ENCODE measurements at regions not wholly inside any gene's neighbourhood (a gene's known extent, or its start where the extent isn't known, plus 50 kb on each side); places are given as distances from the start of the nearest gene placed in this dataset.

GRCh38 chr3:144237351-144237750 lies 265.7 kb downstream of the DIPK2A start:
- H3K4me1 ChIP-seq (ENCODE audit: control insufficient read depth in 3 of 3, insufficient read depth in 3 of 3, low read length in 3 of 3): no peaks in the 10 kb centered on the region

GRCh38 chr3:144241404-144241803 lies 269.8 kb downstream of the DIPK2A start:
- no peaks in the 10 kb centered on the region for H3K36me3 ChIP-seq (ENCODE audit: control insufficient read depth in 3 of 3, insufficient read depth in 3 of 3, low read length in 3 of 3)
- H3K27ac ChIP-seq (ENCODE audit: low read depth, low read length): no peak overlapping the region
- no peaks in the 10 kb centered on the region for H3K27me3 ChIP-seq (ENCODE audit: control insufficient read depth in 3 of 3, insufficient read depth in 3 of 3, low read length in 3 of 3)
- no peak overlapping the region for H3K4me3 ChIP-seq (ENCODE audit: low read length in 3 of 3)
- no peak overlapping the region for H3K9ac ChIP-seq (ENCODE audit: low read depth in 1 of 3, low read length in 3 of 3)
- H3K9me3 ChIP-seq (ENCODE audit: control insufficient read depth in 3 of 3, low read length in 3 of 3): no peaks in the 10 kb centered on the region
- H3K4me1 ChIP-seq (ENCODE audit: control insufficient read depth in 3 of 3, insufficient read depth in 3 of 3, low read length in 3 of 3): no peaks in the 10 kb centered on the region

More at GRCh38 chr3:144237351-144237750, 265.7 kb downstream of the DIPK2A start:
- Histone ChIP-seq H3K27ac (ENCODE audit: low read depth, low read length) (no peak overlapping the region), H3K27me3 (ENCODE audit: control insufficient read depth in 3 of 3, insufficient read depth in 3 of 3, low read length in 3 of 3) (no peaks in the 10 kb centered on the region), H3K36me3 (ENCODE audit: control insufficient read depth in 3 of 3, insufficient read depth in 3 of 3, low read length in 3 of 3) (no peaks in the 10 kb centered on the region), H3K4me3 (ENCODE audit: low read length in 3 of 3) (no peak overlapping the region), H3K9ac (ENCODE audit: low read depth in 1 of 3, low read length in 3 of 3) (no peak overlapping the region), H3K9me3 (ENCODE audit: control insufficient read depth in 3 of 3, low read length in 3 of 3) (no peaks in the 10 kb centered on the region)

- Histone ChIP-seq H3K9ac (ENCODE audit: low read depth in 1 of 3, low read length in 3 of 3) (no peak overlapping the region), H3K27ac (ENCODE audit: low read depth, low read length) (no peak overlapping the region), H3K36me3 (ENCODE audit: control insufficient read depth in 3 of 3, insufficient read depth in 3 of 3, low read length in 3 of 3) (no peaks in the 10 kb centered on the region), H3K27me3 (ENCODE audit: control insufficient read depth in 3 of 3, insufficient read depth in 3 of 3, low read length in 3 of 3) (no peaks in the 10 kb centered on the region), H3K4me1 (ENCODE audit: control insufficient read depth in 3 of 3, insufficient read depth in 3 of 3, low read length in 3 of 3) (no peaks in the 10 kb centered on the region), H3K9me3 (ENCODE audit: control insufficient read depth in 3 of 3, low read length in 3 of 3) (no peaks in the 10 kb centered on the region), H3K4me3 (ENCODE audit: low read length in 3 of 3) (no peak overlapping the region)
These were observed 271.1 kb downstream of the DIPK2A start for GRCh38 chr3:144242747-144243146.

- no peaks in the 10 kb centered on the region for H3K4me1 ChIP-seq (ENCODE audit: control insufficient read depth in 3 of 3, insufficient read depth in 3 of 3, low read length in 3 of 3)
- no peaks in the 10 kb centered on the region for H3K9me3 ChIP-seq (ENCODE audit: control insufficient read depth in 3 of 3, low read length in 3 of 3)
- H3K4me3 ChIP-seq (ENCODE audit: low read length in 3 of 3): no peak overlapping the region
- no peak overlapping the region for H3K9ac ChIP-seq (ENCODE audit: low read depth in 1 of 3, low read length in 3 of 3)
- H3K36me3 ChIP-seq (ENCODE audit: control insufficient read depth in 3 of 3, insufficient read depth in 3 of 3, low read length in 3 of 3): no peaks in the 10 kb centered on the region
- no peak overlapping the region for H3K27ac ChIP-seq (ENCODE audit: low read depth, low read length)
- H3K27me3 ChIP-seq (ENCODE audit: control insufficient read depth in 3 of 3, insufficient read depth in 3 of 3, low read length in 3 of 3): no peaks in the 10 kb centered on the region
These were observed 273.0 kb downstream of the DIPK2A start for GRCh38 chr3:144244662-144245061.

GRCh38 chr3:144252896-144253295 lies 281.3 kb downstream of the DIPK2A start:
- Histone ChIP-seq H3K4me3 (ENCODE audit: low read length in 3 of 3) (no peak overlapping the region), H3K36me3 (ENCODE audit: control insufficient read depth in 3 of 3, insufficient read depth in 3 of 3, low read length in 3 of 3) (no peaks in the 10 kb centered on the region), H3K9ac (ENCODE audit: low read depth in 1 of 3, low read length in 3 of 3) (no peak overlapping the region), H3K27ac (ENCODE audit: low read depth, low read length) (no peak overlapping the region), H3K9me3 (ENCODE audit: control insufficient read depth in 3 of 3, low read length in 3 of 3) (no peaks in the 10 kb centered on the region), H3K27me3 (ENCODE audit: control insufficient read depth in 3 of 3, insufficient read depth in 3 of 3, low read length in 3 of 3) (no peaks in the 10 kb centered on the region), H3K4me1 (ENCODE audit: control insufficient read depth in 3 of 3, insufficient read depth in 3 of 3, low read length in 3 of 3) (no peaks in the 10 kb centered on the region)

- H3K27me3 ChIP-seq (ENCODE audit: control insufficient read depth in 3 of 3, insufficient read depth in 3 of 3, low read length in 3 of 3): no peaks in the 10 kb centered on the region
- no peaks in the 10 kb centered on the region for H3K9me3 ChIP-seq (ENCODE audit: control insufficient read depth in 3 of 3, low read length in 3 of 3)
- H3K4me3 ChIP-seq (ENCODE audit: low read length in 3 of 3): no peak overlapping the region
- no peaks in the 10 kb centered on the region for H3K36me3 ChIP-seq (ENCODE audit: control insufficient read depth in 3 of 3, insufficient read depth in 3 of 3, low read length in 3 of 3)
- no peak overlapping the region for H3K9ac ChIP-seq (ENCODE audit: low read depth in 1 of 3, low read length in 3 of 3)
- H3K4me1 ChIP-seq (ENCODE audit: control insufficient read depth in 3 of 3, insufficient read depth in 3 of 3, low read length in 3 of 3): no peaks in the 10 kb centered on the region
- H3K27ac ChIP-seq (ENCODE audit: low read depth, low read length): no peak overlapping the region
These were observed 285.8 kb downstream of the DIPK2A start for GRCh38 chr3:144257381-144257780.

GRCh38 chr3:144259267-144259666 lies 287.6 kb downstream of the DIPK2A start:
- H3K4me3 ChIP-seq (ENCODE audit: low read length in 3 of 3): no peak overlapping the region
- no peaks in the 10 kb centered on the region for H3K9me3 ChIP-seq (ENCODE audit: control insufficient read depth in 3 of 3, low read length in 3 of 3)
- no peak overlapping the region for H3K9ac ChIP-seq (ENCODE audit: low read depth in 1 of 3, low read length in 3 of 3)
- no peak overlapping the region for H3K27ac ChIP-seq (ENCODE audit: low read depth, low read length)
- H3K36me3 ChIP-seq (ENCODE audit: control insufficient read depth in 3 of 3, insufficient read depth in 3 of 3, low read length in 3 of 3): no peaks in the 10 kb centered on the region
- H3K27me3 ChIP-seq (ENCODE audit: control insufficient read depth in 3 of 3, insufficient read depth in 3 of 3, low read length in 3 of 3): no peaks in the 10 kb centered on the region
- H3K4me1 ChIP-seq (ENCODE audit: control insufficient read depth in 3 of 3, insufficient read depth in 3 of 3, low read length in 3 of 3): no peaks in the 10 kb centered on the region

GRCh38 chr3:144263706-144264105 lies 292.1 kb downstream of the DIPK2A start:
- Histone ChIP-seq H3K4me1 (ENCODE audit: control insufficient read depth in 3 of 3, insufficient read depth in 3 of 3, low read length in 3 of 3) (no peaks in the 10 kb centered on the region), H3K4me3 (ENCODE audit: low read length in 3 of 3) (no peak overlapping the region), H3K9me3 (ENCODE audit: control insufficient read depth in 3 of 3, low read length in 3 of 3) (no peaks in the 10 kb centered on the region), H3K36me3 (ENCODE audit: control insufficient read depth in 3 of 3, insufficient read depth in 3 of 3, low read length in 3 of 3) (no peaks in the 10 kb centered on the region), H3K27ac (ENCODE audit: low read depth, low read length) (no peak overlapping the region), H3K9ac (ENCODE audit: low read depth in 1 of 3, low read length in 3 of 3) (no peak overlapping the region), H3K27me3 (ENCODE audit: control insufficient read depth in 3 of 3, insufficient read depth in 3 of 3, low read length in 3 of 3) (no peaks in the 10 kb centered on the region)

GRCh38 chr3:144264350-144264749 lies 292.7 kb downstream of the DIPK2A start:
- H3K9ac ChIP-seq (ENCODE audit: low read depth in 1 of 3, low read length in 3 of 3): no peak overlapping the region
- no peaks in the 10 kb centered on the region for H3K4me1 ChIP-seq (ENCODE audit: control insufficient read depth in 3 of 3, insufficient read depth in 3 of 3, low read length in 3 of 3)
- H3K4me3 ChIP-seq (ENCODE audit: low read length in 3 of 3): no peak overlapping the region
- H3K36me3 ChIP-seq (ENCODE audit: control insufficient read depth in 3 of 3, insufficient read depth in 3 of 3, low read length in 3 of 3): no peaks in the 10 kb centered on the region
- no peaks in the 10 kb centered on the region for H3K27me3 ChIP-seq (ENCODE audit: control insufficient read depth in 3 of 3, insufficient read depth in 3 of 3, low read length in 3 of 3)
- H3K9me3 ChIP-seq (ENCODE audit: control insufficient read depth in 3 of 3, low read length in 3 of 3): no peaks in the 10 kb centered on the region
- no peak overlapping the region for H3K27ac ChIP-seq (ENCODE audit: low read depth, low read length)

GRCh38 chr3:144264794-144265193 lies 293.2 kb downstream of the DIPK2A start:
- Histone ChIP-seq H3K4me3 (ENCODE audit: low read length in 3 of 3) (no peak overlapping the region), H3K27me3 (ENCODE audit: control insufficient read depth in 3 of 3, insufficient read depth in 3 of 3, low read length in 3 of 3) (no peaks in the 10 kb centered on the region), H3K27ac (ENCODE audit: low read depth, low read length) (no peak overlapping the region), H3K36me3 (ENCODE audit: control insufficient read depth in 3 of 3, insufficient read depth in 3 of 3, low read length in 3 of 3) (no peaks in the 10 kb centered on the region), H3K4me1 (ENCODE audit: control insufficient read depth in 3 of 3, insufficient read depth in 3 of 3, low read length in 3 of 3) (no peaks in the 10 kb centered on the region), H3K9ac (ENCODE audit: low read depth in 1 of 3, low read length in 3 of 3) (no peak overlapping the region), H3K9me3 (ENCODE audit: control insufficient read depth in 3 of 3, low read length in 3 of 3) (no peaks in the 10 kb centered on the region)

- Histone ChIP-seq H3K9me3 (ENCODE audit: control insufficient read depth in 3 of 3, low read length in 3 of 3) (no peaks in the 10 kb centered on the region), H3K9ac (ENCODE audit: low read depth in 1 of 3, low read length in 3 of 3) (no peak overlapping the region), H3K27me3 (ENCODE audit: control insufficient read depth in 3 of 3, insufficient read depth in 3 of 3, low read length in 3 of 3) (no peaks in the 10 kb centered on the region), H3K36me3 (ENCODE audit: control insufficient read depth in 3 of 3, insufficient read depth in 3 of 3, low read length in 3 of 3) (no peaks in the 10 kb centered on the region), H3K4me1 (ENCODE audit: control insufficient read depth in 3 of 3, insufficient read depth in 3 of 3, low read length in 3 of 3) (no peaks in the 10 kb centered on the region), H3K27ac (ENCODE audit: low read depth, low read length) (no peak overlapping the region), H3K4me3 (ENCODE audit: low read length in 3 of 3) (no peak overlapping the region)
These were observed 294.0 kb downstream of the DIPK2A start for GRCh38 chr3:144265542-144266100.
